Tibial nerve (tissue), 4 donors: ENCODE measurements at regions not wholly inside any gene's neighbourhood (a gene's known extent, or its start where the extent isn't known, plus 50 kb on each side); places are given as distances from the start of the nearest gene placed in this dataset.

Source experiments
- DNase-seq, 2 donors: peaks; one replicate each; pipeline ENCODE4 v3.0.0-alpha.2; 2019; ENCODE audit warnings: low spot score in 2 of 2
- H3K27ac ChIP-seq, 4 donors: fragments of 200-600 bp; sonication (generic) in 3 of 4; one replicate each; pipeline ENCODE4 v1.5.1; 2017 to 2019; ENCODE audit warnings: mild to moderate bottlenecking in 1 of 4
- H3K27me3 ChIP-seq, 2 donors: fragments of 200-600 bp; sonication (generic) in 1 of 2; one replicate each; pipeline versions ENCODE4 v1.5.1 to v1.6.0; 2017 to 2019
- H3K36me3 ChIP-seq, 3 donors: fragments of 200-600 bp; sonication (generic); one replicate each; pipeline ENCODE4 v1.5.1; 2018 to 2019
- H3K4me1 ChIP-seq, 4 donors: fragments of 200-600 bp; sonication (generic) in 3 of 4; one replicate each; pipeline ENCODE4 v1.5.1; 2017 to 2019
- H3K4me3 ChIP-seq, 4 donors: fragments of 200-600 bp; sonication (generic) in 3 of 4; one replicate each; pipeline ENCODE4 v1.5.1; 2017 to 2019; ENCODE audit warnings: mild to moderate bottlenecking in 1 of 4, moderate library complexity in 1 of 4
- H3K9me3 ChIP-seq, 4 donors: fragments of 200-600 bp; sonication (generic) in 3 of 4; one replicate each; pipeline ENCODE4 v1.5.1; 2017 to 2019
- EP300 ChIP-seq, 2 donors: sonication (generic); formaldehyde crosslinking; IDR thresholded peaks; one replicate each; pipeline ENCODE4 v1.6.1; 2017; ENCODE audit warnings: antibody characterized with exemption in 2 of 2, mild to moderate bottlenecking in 1 of 2
- POLR2A ChIP-seq, 2 donors: fragments of 450-650 bp; IDR thresholded peaks; one replicate each; pipeline ENCODE4 v1.6.1; 2017; ENCODE audit warnings: antibody characterized with exemption in 2 of 2, mild to moderate bottlenecking in 2 of 2, moderate library complexity in 2 of 2
- WGBS, 2 donors: methylation state at CpG; one replicate each; pipeline ENCODE4 v1.1.5; 2018; 5-methylcytosine and 5-hydroxymethylcytosine counted together
- TF ChIP-seq, protein P1 (sequence below), 5 experiments: fragments of 200-600 bp in 3 of 5; fragments of 450-650 bp in 2 of 5; sonication (generic) in 3 of 5; IDR thresholded peaks; one replicate each; pipeline ENCODE4 v1.5.1; 2016 to 2019; ENCODE audit warnings: antibody characterized with exemption in 5 of 5, mild to moderate bottlenecking in 3 of 5, moderate library complexity in 2 of 5

DNA sequence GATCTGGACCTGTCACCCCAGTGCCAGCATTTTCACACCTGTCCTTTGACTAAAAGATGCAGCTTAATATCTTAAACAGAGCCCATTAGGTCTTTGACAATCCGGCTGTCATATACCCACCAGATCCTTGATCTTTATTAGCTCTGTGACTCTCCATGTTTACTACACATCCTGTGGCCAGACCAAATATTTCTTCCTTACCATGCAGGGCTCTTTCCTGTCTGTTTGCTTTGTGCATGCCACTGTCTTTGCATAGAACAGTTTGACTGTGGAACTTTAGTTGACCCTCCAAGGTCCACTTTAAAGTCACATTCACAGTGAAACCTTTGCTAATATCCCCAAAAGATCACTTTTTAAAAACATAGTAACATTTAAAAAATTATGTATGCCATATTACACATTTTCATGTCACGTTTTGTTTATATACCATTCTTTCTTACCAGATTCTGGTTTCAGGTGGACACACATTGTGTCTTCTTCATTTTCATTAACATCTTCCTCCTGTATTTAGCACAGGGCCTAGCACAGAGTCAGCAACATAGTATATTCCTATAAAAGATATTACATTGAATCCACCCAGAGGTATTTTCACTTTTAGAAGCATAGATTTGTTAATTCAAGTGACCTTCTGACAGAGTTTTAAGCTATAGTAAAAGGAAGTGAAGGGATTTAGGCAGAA is 95.8 kb downstream of the RAP2B start:
- Histone ChIP-seq H3K36me3 (no peaks in the 10 kb centered on the region), H3K27ac (no peak overlapping the region), H3K4me1 (no peaks in the 10 kb centered on the region), H3K4me3 (no peak overlapping the region), H3K9me3 (no peaks in the 10 kb centered on the region), H3K27me3 (no peaks in the 10 kb centered on the region)
- no peak for DNase-seq
- 90 to 91% methylated on average over 2 of the region's 2 CpGs for WGBS, 2 donors
- TF ChIP-seq POLR2A (IDR thresholded peaks at IDR 0.05) (no peak), EP300 (IDR thresholded peaks at IDR 0.05) (no peak)
- TF ChIP-seq, protein P1, sequence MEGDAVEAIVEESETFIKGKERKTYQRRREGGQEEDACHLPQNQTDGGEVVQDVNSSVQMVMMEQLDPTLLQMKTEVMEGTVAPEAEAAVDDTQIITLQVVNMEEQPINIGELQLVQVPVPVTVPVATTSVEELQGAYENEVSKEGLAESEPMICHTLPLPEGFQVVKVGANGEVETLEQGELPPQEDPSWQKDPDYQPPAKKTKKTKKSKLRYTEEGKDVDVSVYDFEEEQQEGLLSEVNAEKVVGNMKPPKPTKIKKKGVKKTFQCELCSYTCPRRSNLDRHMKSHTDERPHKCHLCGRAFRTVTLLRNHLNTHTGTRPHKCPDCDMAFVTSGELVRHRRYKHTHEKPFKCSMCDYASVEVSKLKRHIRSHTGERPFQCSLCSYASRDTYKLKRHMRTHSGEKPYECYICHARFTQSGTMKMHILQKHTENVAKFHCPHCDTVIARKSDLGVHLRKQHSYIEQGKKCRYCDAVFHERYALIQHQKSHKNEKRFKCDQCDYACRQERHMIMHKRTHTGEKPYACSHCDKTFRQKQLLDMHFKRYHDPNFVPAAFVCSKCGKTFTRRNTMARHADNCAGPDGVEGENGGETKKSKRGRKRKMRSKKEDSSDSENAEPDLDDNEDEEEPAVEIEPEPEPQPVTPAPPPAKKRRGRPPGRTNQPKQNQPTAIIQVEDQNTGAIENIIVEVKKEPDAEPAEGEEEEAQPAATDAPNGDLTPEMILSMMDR (IDR thresholded peaks at IDR 0.05) = no peak

DNA sequence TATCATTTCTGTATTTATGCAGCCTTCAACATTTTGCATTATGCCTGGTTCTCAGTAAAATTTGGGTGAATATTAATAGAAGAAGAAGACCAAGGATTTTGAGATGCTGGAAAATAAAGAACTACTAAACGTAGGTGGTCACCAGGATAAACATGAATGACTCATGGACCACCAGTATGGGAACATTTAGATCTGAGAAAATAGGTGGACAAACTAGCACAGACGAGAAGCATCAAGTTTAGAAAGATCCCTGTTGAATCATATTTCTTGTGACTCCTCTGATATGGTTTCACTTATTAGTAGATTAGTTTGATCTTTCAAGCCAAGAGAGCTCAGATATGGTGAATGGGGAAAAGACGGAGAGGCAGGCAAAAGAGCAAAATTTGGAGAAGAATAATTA is 97.9 kb downstream of the RAP2B start:
- Histone ChIP-seq H3K4me1 (no peaks in the 10 kb centered on the region), H3K4me3 (no peak overlapping the region), H3K9me3 (no peaks in the 10 kb centered on the region), H3K36me3 (no peaks in the 10 kb centered on the region), H3K27me3 (no peaks in the 10 kb centered on the region), H3K27ac (peak overlapping the region in 1 of 4 donors; percentile 19)
- no peak for DNase-seq
- WGBS, 2 donors = 59 to 67% methylated on average over 3 of the region's 3 CpGs
- TF ChIP-seq, protein P1 (IDR thresholded peaks at IDR 0.05) = no peak
- TF ChIP-seq EP300 (IDR thresholded peaks at IDR 0.05) = no peak
- no peak for TF ChIP-seq POLR2A (IDR thresholded peaks at IDR 0.05)

DNA sequence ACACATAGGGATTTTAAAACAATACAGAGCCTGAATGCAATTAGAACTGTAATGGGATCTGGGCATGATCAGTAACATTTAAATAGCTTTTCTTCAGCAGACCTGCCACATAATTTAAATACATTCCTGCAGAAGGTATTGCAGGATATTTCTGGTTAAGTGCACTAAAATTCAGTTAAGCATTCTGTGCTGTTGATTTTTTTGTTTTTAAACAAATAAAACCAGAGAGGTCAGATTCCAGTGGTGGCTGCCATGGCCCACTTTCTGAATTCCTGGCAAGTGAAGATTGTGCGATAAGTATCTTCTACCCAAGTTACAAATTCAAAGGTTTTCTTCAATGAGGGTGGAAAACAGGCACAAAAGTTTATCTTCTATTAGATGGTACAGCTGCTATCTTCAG is 98.7 kb downstream of the RAP2B start:
- peak overlapping the region in 1 of 4 donors; percentile 10 for H3K27ac ChIP-seq
- no peaks in the 10 kb centered on the region for H3K9me3 ChIP-seq
- DNase-seq = no peak
- 67 to 70% methylated on average over 1 of the region's 1 CpG for WGBS, 2 donors
- no peak overlapping the region for H3K4me3 ChIP-seq
- H3K27me3 ChIP-seq = no peaks in the 10 kb centered on the region
- TF ChIP-seq EP300 (IDR thresholded peaks at IDR 0.05) = no peak
- TF ChIP-seq, protein P1 (IDR thresholded peaks at IDR 0.05) = no peak
- TF ChIP-seq POLR2A (IDR thresholded peaks at IDR 0.05) = no peak
- no peaks in the 10 kb centered on the region for H3K4me1 ChIP-seq
- H3K36me3 ChIP-seq = no peaks in the 10 kb centered on the region

DNA sequence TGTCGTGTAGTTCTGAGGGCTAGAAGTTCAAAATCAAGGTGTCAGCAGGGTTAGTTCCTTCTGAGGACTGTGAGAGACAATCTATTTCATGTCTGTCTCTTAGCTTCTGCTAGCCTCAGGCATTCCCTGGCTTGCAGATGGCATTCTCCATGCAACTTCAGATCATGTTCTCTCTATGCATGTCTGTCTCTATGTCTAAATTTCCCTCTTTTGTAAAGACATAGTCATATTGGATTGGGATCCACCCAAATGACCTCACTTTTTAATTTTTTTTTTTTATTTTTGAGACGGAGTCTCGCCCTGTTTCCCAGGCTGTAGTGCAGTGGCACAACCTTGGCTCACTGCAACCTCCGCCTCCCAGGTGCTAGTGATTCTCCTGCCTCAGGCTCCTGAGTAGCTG is 104.6 kb downstream of the RAP2B start:
- H3K4me1 ChIP-seq = no peaks in the 10 kb centered on the region
- H3K9me3 ChIP-seq = peaks cover 0 to 3% (median 0%) of the 10 kb centered on the region in 4 donors
- no peaks in the 10 kb centered on the region for H3K27me3 ChIP-seq
- H3K36me3 ChIP-seq = no peaks in the 10 kb centered on the region
- TF ChIP-seq POLR2A (IDR thresholded peaks at IDR 0.05) = no peak
- TF ChIP-seq, protein P1 (IDR thresholded peaks at IDR 0.05) = no peak
- TF ChIP-seq EP300 (IDR thresholded peaks at IDR 0.05) = no peak
- no peak overlapping the region for H3K4me3 ChIP-seq
- DNase-seq = no peak
- 95% methylated on average over 4 of the region's 4 CpGs for WGBS, 2 donors
- no peak overlapping the region for H3K27ac ChIP-seq

DNA sequence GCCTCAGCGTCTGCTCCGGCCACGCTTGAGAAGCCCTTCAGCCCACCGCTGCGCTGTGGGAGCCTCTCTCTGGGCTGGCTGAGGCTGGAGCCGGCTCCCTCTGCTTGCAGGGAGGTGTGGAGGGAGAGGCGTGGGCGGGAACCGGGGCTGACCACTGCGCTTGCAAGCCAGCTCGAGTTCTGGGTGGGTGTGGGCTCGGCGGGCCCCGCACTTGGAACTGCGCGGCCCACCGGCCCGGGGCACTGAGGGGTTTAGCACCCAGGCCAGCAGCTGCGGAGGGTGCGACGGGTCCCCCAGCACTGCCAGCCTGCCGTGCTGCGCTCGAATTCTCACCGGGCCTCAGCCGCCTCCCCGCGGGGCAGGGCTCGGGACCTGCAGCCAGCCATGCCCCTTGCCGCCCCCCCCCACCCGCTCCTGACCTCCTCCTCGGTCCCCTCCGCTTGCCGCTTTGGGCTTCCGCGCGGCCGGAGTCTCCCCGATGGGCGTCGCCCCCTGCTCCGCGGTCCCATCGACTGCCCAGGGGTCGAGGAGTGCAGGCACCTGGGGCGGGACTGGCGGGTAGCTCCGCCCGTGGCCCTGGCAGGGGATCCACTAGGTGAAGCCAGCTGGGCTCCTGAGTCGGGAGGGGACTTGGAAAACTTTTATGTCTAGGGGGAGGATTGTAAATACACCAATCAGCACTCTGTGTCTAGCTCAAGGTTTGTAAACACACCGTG is 106.7 kb downstream of the RAP2B start:
- 95 to 98% methylated on average over 38 to 46 of the region's 51 CpGs for WGBS, 2 donors
- Histone ChIP-seq H3K27ac (no peak overlapping the region), H3K4me3 (no peak overlapping the region), H3K4me1 (no peaks in the 10 kb centered on the region), H3K9me3 (peaks cover 0 to 3% (median 0%) of the 10 kb centered on the region in 4 donors), H3K36me3 (no peaks in the 10 kb centered on the region), H3K27me3 (no peaks in the 10 kb centered on the region)
- DNase-seq = no peak
- no peak for TF ChIP-seq POLR2A (IDR thresholded peaks at IDR 0.05)
- TF ChIP-seq EP300 (IDR thresholded peaks at IDR 0.05) = no peak
- TF ChIP-seq, protein P1 (IDR thresholded peaks at IDR 0.05) = no peak
